ENCODE measurements at regions not wholly inside any gene's neighbourhood (a gene's known extent, or its start where the extent isn't known, plus 50 kb on each side); places are given as distances from the start of the nearest gene placed in this dataset.

- no peak for TF ChIP-seq EZH2phosphoT487 (IDR thresholded peaks at IDR 0.05; ENCODE audit: borderline replicate concordance)
- TF ChIP-seq CTCF (conservative IDR thresholded peaks at IDR 0.05; ENCODE audit: low read length) = no peak
Measured at GRCh38 chr10:30535677-30536076, 93.9 kb downstream of the LYZL2 start.

Measured in Loucy (cell line).